ENCODE measurements at regions not wholly inside any gene's neighbourhood (a gene's known extent, or its start where the extent isn't known, plus 50 kb on each side); places are given as distances from the start of the nearest gene placed in this dataset.

DNA sequence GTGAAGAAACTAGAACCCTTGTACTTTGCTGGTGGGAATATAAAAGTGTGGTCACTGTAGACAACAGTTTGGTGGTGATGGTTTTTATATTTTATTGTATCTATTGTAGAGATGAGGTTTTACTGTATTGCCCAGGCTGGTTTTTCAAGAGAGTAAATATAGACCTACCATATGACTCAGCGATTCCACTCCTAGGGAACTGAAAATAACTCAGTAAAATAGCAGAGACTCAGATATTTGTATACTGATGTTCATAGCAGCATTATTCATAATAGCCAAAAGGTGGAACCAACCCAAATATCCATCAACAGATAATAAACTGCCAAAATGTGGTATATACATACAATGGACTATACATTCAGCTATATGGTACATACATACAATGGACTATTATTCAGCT is 68.8 kb upstream of the IL12A start:
- TF ChIP-seq, protein P1, sequence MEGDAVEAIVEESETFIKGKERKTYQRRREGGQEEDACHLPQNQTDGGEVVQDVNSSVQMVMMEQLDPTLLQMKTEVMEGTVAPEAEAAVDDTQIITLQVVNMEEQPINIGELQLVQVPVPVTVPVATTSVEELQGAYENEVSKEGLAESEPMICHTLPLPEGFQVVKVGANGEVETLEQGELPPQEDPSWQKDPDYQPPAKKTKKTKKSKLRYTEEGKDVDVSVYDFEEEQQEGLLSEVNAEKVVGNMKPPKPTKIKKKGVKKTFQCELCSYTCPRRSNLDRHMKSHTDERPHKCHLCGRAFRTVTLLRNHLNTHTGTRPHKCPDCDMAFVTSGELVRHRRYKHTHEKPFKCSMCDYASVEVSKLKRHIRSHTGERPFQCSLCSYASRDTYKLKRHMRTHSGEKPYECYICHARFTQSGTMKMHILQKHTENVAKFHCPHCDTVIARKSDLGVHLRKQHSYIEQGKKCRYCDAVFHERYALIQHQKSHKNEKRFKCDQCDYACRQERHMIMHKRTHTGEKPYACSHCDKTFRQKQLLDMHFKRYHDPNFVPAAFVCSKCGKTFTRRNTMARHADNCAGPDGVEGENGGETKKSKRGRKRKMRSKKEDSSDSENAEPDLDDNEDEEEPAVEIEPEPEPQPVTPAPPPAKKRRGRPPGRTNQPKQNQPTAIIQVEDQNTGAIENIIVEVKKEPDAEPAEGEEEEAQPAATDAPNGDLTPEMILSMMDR (optimal IDR thresholded peaks at IDR 0.05 in 1 of 3, IDR thresholded peaks at IDR 0.05 in 1 of 3, conservative IDR thresholded peaks at IDR 0.05 in 1 of 3; ENCODE audit: extremely low read depth in 1 of 3, insufficient read depth in 2 of 3, low read length in 3 of 3), result no peak
- no peak for TF ChIP-seq EZH2 (IDR thresholded peaks at IDR 0.05; ENCODE audit: low read length)
